Stimulated activated CD4-positive, alpha-beta T cell treated with anti-CD3 and anti-CD28 coated beads, Interleukin-1b, Interleukin-23, amount 100 ng/mL, for 24 hours (primary cell): ENCODE measurements at regions not wholly inside any gene's neighbourhood (a gene's known extent, or its start where the extent isn't known, plus 50 kb on each side); places are given as distances from the start of the nearest gene placed in this dataset.

Experiments
- DNase-seq, 4 experiments: peaks; one replicate each; pipeline ENCODE4 v3.0.0-alpha.2; 2020; ENCODE audit warnings: low read depth in 4 of 4, low spot score in 1 of 4

GRCh38 chr18:26621161-26622026 is 73.0 kb upstream of the KCTD1 start:
- peak in 1 of 4 experiments; percentile 7 for DNase-seq

DNA sequence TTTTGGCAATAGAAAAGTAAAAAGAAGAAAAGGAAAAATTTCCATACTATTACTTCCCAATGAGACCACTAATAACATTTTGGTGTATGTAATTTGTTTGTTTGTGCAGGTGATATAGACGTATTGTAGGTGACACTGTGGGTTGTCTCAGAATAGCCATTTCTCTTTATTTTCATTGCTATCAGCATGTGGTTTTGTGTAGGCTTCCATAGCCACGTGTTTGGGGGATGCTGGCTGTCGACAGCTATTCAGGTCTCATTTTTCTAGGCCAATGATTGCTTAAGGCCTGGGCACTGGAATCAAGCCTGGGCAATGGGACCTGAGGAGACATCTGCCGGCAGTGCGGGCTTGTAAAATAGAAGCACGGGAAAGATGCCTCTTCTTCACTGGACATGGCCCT is 71.0 kb upstream of the KCTD1 start:
- DNase-seq: no peak

DNA sequence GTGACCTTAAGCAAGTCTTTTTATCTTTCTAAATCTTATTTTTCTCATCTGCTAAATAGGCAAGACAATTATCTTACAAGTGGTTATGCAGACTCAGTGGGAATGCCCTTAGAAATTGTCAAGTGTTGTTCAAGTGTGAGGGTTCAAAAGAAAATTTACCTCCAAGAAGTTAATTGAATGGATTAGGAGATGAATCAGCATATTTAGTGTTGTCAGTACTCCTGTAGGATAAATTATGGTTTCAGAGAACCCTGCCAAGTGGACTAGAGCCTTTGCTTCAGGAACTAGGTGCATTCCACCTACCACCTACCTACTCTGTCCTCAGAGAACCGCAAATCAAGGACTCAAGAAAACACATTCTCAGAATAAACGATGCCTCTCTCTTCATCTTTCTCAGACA is 69.8 kb upstream of the KCTD1 start:
- DNase-seq: no peak

DNA sequence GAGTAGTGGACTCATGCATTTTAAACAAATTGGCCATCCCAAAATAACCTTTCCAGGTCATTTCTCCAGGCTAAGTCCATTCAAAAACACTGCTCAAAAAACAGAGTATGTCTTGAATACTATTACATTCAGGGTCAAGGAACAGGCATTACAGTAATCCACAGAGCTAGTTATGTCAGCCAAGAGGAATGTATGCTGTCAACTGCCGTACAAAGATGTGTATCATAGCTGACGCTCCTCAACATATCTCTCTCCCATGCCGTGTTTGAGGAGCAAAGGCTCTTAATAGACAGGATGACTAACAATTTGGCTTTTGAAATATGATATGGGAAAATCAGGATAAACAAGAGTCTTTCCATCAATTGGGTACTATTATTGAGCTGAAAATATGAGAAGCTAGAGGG is 68.8 kb upstream of the KCTD1 start:
- DNase-seq: no peak

DNA sequence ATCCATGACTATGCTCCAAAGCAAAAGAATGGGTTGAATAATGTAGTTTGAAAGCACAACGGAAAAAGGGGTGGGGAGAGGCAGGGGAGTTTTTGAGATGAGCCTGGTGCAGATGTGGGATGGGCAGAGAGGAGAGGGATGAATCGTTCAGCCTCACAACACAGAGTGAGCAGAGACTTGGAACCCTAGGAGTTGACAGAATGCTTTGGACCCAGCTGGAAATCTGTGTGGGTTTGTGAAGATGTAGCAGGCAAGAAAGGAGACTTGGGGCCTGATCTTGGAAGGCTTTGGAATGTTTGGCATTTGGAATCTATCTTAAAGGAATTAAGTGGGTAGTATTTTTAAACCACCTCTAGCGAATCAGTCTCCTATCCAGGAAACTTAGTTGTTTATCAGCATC is 66.0 kb upstream of the KCTD1 start:
- DNase-seq: no peak
